ENCODE measurements at regions not wholly inside any gene's neighbourhood (a gene's known extent, or its start where the extent isn't known, plus 50 kb on each side); places are given as distances from the start of the nearest gene placed in this dataset.
A peak's percentile ranks its signal among the peaks of the same experiment; 100 is the strongest.

GRCh38 chr15:62391641-62392262 is 226.7 kb upstream of the C2CD4B start:
- no peak overlapping the region for H3K27ac ChIP-seq (ENCODE audit: low read depth, low read length, poor library complexity, severe bottlenecking)
- no TSS peak for BruUV-seq (replicated peaks)

GRCh38 chr15:62392376-62392775 is 227.3 kb upstream of the C2CD4B start:
- DNase-seq (ENCODE audit: low spot score), result no peak
- TF ChIP-seq, protein P1, sequence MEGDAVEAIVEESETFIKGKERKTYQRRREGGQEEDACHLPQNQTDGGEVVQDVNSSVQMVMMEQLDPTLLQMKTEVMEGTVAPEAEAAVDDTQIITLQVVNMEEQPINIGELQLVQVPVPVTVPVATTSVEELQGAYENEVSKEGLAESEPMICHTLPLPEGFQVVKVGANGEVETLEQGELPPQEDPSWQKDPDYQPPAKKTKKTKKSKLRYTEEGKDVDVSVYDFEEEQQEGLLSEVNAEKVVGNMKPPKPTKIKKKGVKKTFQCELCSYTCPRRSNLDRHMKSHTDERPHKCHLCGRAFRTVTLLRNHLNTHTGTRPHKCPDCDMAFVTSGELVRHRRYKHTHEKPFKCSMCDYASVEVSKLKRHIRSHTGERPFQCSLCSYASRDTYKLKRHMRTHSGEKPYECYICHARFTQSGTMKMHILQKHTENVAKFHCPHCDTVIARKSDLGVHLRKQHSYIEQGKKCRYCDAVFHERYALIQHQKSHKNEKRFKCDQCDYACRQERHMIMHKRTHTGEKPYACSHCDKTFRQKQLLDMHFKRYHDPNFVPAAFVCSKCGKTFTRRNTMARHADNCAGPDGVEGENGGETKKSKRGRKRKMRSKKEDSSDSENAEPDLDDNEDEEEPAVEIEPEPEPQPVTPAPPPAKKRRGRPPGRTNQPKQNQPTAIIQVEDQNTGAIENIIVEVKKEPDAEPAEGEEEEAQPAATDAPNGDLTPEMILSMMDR (conservative IDR thresholded peaks at IDR 0.05; ENCODE audit: low read depth, low read length), result no peak
- no peak for TF ChIP-seq EZH2 (IDR thresholded peaks at IDR 0.05; ENCODE audit: borderline replicate concordance, low read depth, low read length, poor library complexity, severe bottlenecking)
- Histone ChIP-seq H3K4me3 (ENCODE audit: low read depth, low read length, poor library complexity, severe bottlenecking) (peak overlapping the region; percentile 90), H3K9me3 (ENCODE audit: low read depth, low read length, poor library complexity, severe bottlenecking) (no peaks in the 10 kb centered on the region), H3K27ac (ENCODE audit: low read depth, low read length, poor library complexity, severe bottlenecking) (no peak overlapping the region), H3K36me3 (ENCODE audit: insufficient read depth, low read length, poor library complexity, severe bottlenecking) (no peaks in the 10 kb centered on the region), H3K4me1 (ENCODE audit: insufficient read depth, low read length, poor library complexity, severe bottlenecking) (peaks cover 4% of the 10 kb centered on the region), H3K27me3 (replicated peaks; ENCODE audit: insufficient read depth, low read depth, low read length, poor library complexity) (peaks cover 22% of the 10 kb centered on the region)
- POLR2A ChIA-PET (ENCODE audit: low non-redundant PET), result no interaction called here
- intact Hi-C loops (cut with micrococcal nuclease; ENCODE audit: unreplicated experiment), result loop anchor here (10.0 kb wide), 1 partner anchor 142 kb away; no protein-coding TSS in a partner anchor
- no TSS peak for BruUV-seq (replicated peaks)
- CTCF ChIA-PET, result no interaction called here

More at GRCh38 chr15:62391641-62392262, 226.7 kb upstream of the C2CD4B start:
- CTCF ChIA-PET, result no interaction called here
- intact Hi-C loops (cut with micrococcal nuclease; ENCODE audit: unreplicated experiment), result loop anchor here (2.0 to 10.0 kb wide), 2 partner anchors 143 to 257 kb away; no protein-coding TSS in a partner anchor
- Histone ChIP-seq H3K4me1 (ENCODE audit: insufficient read depth, low read length, poor library complexity, severe bottlenecking) (peaks cover 4% of the 10 kb centered on the region), H3K9me3 (ENCODE audit: low read depth, low read length, poor library complexity, severe bottlenecking) (no peaks in the 10 kb centered on the region), H3K27me3 (replicated peaks; ENCODE audit: insufficient read depth, low read depth, low read length, poor library complexity) (peaks cover 27% of the 10 kb centered on the region), H3K4me3 (ENCODE audit: low read depth, low read length, poor library complexity, severe bottlenecking) (peak overlapping the region; percentile 90), H3K36me3 (ENCODE audit: insufficient read depth, low read length, poor library complexity, severe bottlenecking) (no peaks in the 10 kb centered on the region)
- no peak for TF ChIP-seq EZH2 (IDR thresholded peaks at IDR 0.05; ENCODE audit: borderline replicate concordance, low read depth, low read length, poor library complexity, severe bottlenecking)
- TF ChIP-seq, protein P1 (conservative IDR thresholded peaks at IDR 0.05; ENCODE audit: low read depth, low read length), result peak; percentile 35; the same call in 1 of the 2 replicates
- POLR2A ChIA-PET (ENCODE audit: low non-redundant PET), result no interaction called here
- peak; percentile 55 for DNase-seq (ENCODE audit: low spot score)

- TF ChIP-seq EZH2 (IDR thresholded peaks at IDR 0.05; ENCODE audit: borderline replicate concordance, low read depth, low read length, poor library complexity, severe bottlenecking), result no peak
- TF ChIP-seq, protein P1 (conservative IDR thresholded peaks at IDR 0.05; ENCODE audit: low read depth, low read length), result no peak
- POLR2A ChIA-PET (ENCODE audit: low non-redundant PET), result no interaction called here
- intact Hi-C loops (cut with micrococcal nuclease; ENCODE audit: unreplicated experiment), result loop anchor here (10.0 kb wide), 1 partner anchor 142 kb away; no protein-coding TSS in a partner anchor
- no peaks in the 10 kb centered on the region for H3K36me3 ChIP-seq (ENCODE audit: insufficient read depth, low read length, poor library complexity, severe bottlenecking)
- no peak overlapping the region for H3K4me3 ChIP-seq (ENCODE audit: low read depth, low read length, poor library complexity, severe bottlenecking)
- H3K27ac ChIP-seq (ENCODE audit: low read depth, low read length, poor library complexity, severe bottlenecking), result no peak overlapping the region
- BruUV-seq (replicated peaks), result no TSS peak
- H3K9me3 ChIP-seq (ENCODE audit: low read depth, low read length, poor library complexity, severe bottlenecking), result no peaks in the 10 kb centered on the region
- CTCF ChIA-PET, result no interaction called here
- DNase-seq (ENCODE audit: low spot score), result no peak
- H3K4me1 ChIP-seq (ENCODE audit: insufficient read depth, low read length, poor library complexity, severe bottlenecking), result peaks cover 4% of the 10 kb centered on the region
- peaks cover 17% of the 10 kb centered on the region for H3K27me3 ChIP-seq (replicated peaks; ENCODE audit: insufficient read depth, low read depth, low read length, poor library complexity)
These were observed 228.1 kb upstream of the C2CD4B start for GRCh38 chr15:62393196-62393595.

Measured in A673 (cell line).